GM18508 (cell line): ENCODE measurements at regions not wholly inside any gene's neighbourhood (a gene's known extent, or its start where the extent isn't known, plus 50 kb on each side); places are given as distances from the start of the nearest gene placed in this dataset.
"Not testable (repeated sequence)": the region's sequence is repeated elsewhere in the genome, so short reads cannot be mapped to it uniquely, and the experiment has no call there.

Source experiments
- ATAC-seq: cut with Tn5 transposase; IDR thresholded peaks from one replicate; pipeline ENCODE4 v1.9.1; 2021; ENCODE audit warnings: moderate number of reproducible peaks; ENCODE audit not compliant: insufficient read depth, unreplicated experiment

GRCh38 chr10:29734962-29735627, 100.3 kb upstream of the SVIL start:
- peak; percentile 31 for ATAC-seq

GRCh38 chr10:29734640-29734961, 99.8 kb upstream of the SVIL start:
- ATAC-seq, result no peak

- no peak for ATAC-seq
Measured at GRCh38 chr10:29733323-29733722, 98.6 kb upstream of the SVIL start.

- no peak for ATAC-seq
Measured at GRCh38 chr10:29732918-29733317, 98.1 kb upstream of the SVIL start.

GRCh38 chr10:29731760-29732159, 97.0 kb upstream of the SVIL start:
- no peak for ATAC-seq

- ATAC-seq, result no peak
Measured at GRCh38 chr10:29730969-29731368, 96.2 kb upstream of the SVIL start.

GRCh38 chr10:29730458-29730857, 95.7 kb upstream of the SVIL start:
- no peak for ATAC-seq

GRCh38 chr10:29728541-29729049, 93.8 kb upstream of the SVIL start:
- ATAC-seq, result no peak

GRCh38 chr10:29725927-29726326, 91.2 kb upstream of the SVIL start:
- ATAC-seq, result not testable (repeated sequence)

- no peak for ATAC-seq
Measured at GRCh38 chr10:29725133-29725720, 90.5 kb upstream of the SVIL start.

- ATAC-seq, result no peak
Measured at GRCh38 chr10:29723726-29724125, 89.0 kb upstream of the SVIL start.

GRCh38 chr10:29722777-29723176, 88.0 kb upstream of the SVIL start:
- no peak for ATAC-seq

GRCh38 chr10:29720149-29720548, 85.4 kb upstream of the SVIL start:
- no peak for ATAC-seq

- no peak for ATAC-seq
Measured at GRCh38 chr10:29719281-29719675, 84.5 kb upstream of the SVIL start.

- ATAC-seq, result no peak
Measured at GRCh38 chr10:29715296-29715695, 80.5 kb upstream of the SVIL start.

- no peak for ATAC-seq
Measured at GRCh38 chr10:29714096-29714874, 79.5 kb upstream of the SVIL start.

- ATAC-seq, result no peak
Measured at GRCh38 chr10:29713450-29713849, 78.7 kb upstream of the SVIL start.

GRCh38 chr10:29712108-29712507, 77.3 kb upstream of the SVIL start:
- ATAC-seq, result no peak

GRCh38 chr10:29710128-29710527, 75.4 kb upstream of the SVIL start:
- ATAC-seq, result no peak

GRCh38 chr10:29709484-29710002, 74.8 kb upstream of the SVIL start:
- ATAC-seq, result no peak

GRCh38 chr10:29703271-29703670, 68.5 kb upstream of the SVIL start:
- ATAC-seq, result no peak
